GM23338 (cell line): ENCODE measurements at regions not wholly inside any gene's neighbourhood (a gene's known extent, or its start where the extent isn't known, plus 50 kb on each side); places are given as distances from the start of the nearest gene placed in this dataset.

Experiments used
- ATAC-seq: fragments of 200-7000 bp; cut with Tn5 transposase; 3 replicates; pipeline ENCODE4 v1.9.1; 2020
- DNase-seq: peaks from one replicate; pipeline ENCODE4 v3.0.0-alpha.2; 2015; ENCODE audit warnings: low spot score
- H2AFZ ChIP-seq: fragments of 200-600 bp; sonication (generic); 2 replicates; pipeline ENCODE4 v1.8.0; 2016; ENCODE audit warnings: antibody characterized with exemption, mild to moderate bottlenecking, moderate library complexity
- H3F3A ChIP-seq: fragments of 200-600 bp; sonication (generic); replicated peaks from 2 replicates; pipeline ENCODE4 v1.8.0; 2017; ENCODE audit warnings: antibody characterized with exemption, mixed run types, low read depth
- H3K27ac ChIP-seq: fragments of 200-600 bp; sonication (generic); 2 replicates; pipeline ENCODE4 v1.6.1; 2016; ENCODE audit warnings: low read depth
- H3K27me3 ChIP-seq: fragments of 200-600 bp; sonication (generic); 2 replicates; pipeline ENCODE4 v1.8.0; 2016; ENCODE audit warnings: mild to moderate bottlenecking, mixed run types, moderate library complexity; ENCODE audit not compliant: insufficient read depth
- H3K36me3 ChIP-seq: fragments of 200-600 bp; sonication (generic); 2 replicates; pipeline ENCODE4 v1.8.0; 2016; ENCODE audit warnings: mild to moderate bottlenecking; ENCODE audit not compliant: insufficient read depth
- H3K4me1 ChIP-seq: fragments of 200-600 bp; sonication (generic); 2 replicates; pipeline ENCODE4 v1.8.0; 2016; ENCODE audit warnings: mild to moderate bottlenecking, moderate library complexity; ENCODE audit not compliant: insufficient read depth
- H3K4me2 ChIP-seq: fragments of 200-600 bp; sonication (generic); 2 replicates; pipeline ENCODE4 v1.7.1; 2017; ENCODE audit warnings: mixed run types
- H3K4me3 ChIP-seq: fragments of 200-600 bp; sonication (generic); 2 replicates; pipeline ENCODE4 v1.6.1; 2016; ENCODE audit warnings: mixed run types
- H3K79me2 ChIP-seq: fragments of 200-600 bp; sonication (generic); replicated peaks from 2 replicates; pipeline ENCODE4 v1.8.0; 2017; ENCODE audit warnings: mild to moderate bottlenecking; ENCODE audit not compliant: insufficient read depth
- H3K9me2 ChIP-seq: fragments of 200-600 bp; sonication (generic); 2 replicates; pipeline ENCODE4 v1.8.0; 2017; ENCODE audit not compliant: insufficient read depth
- H4K20me1 ChIP-seq: fragments of 200-600 bp; sonication (generic); replicated peaks from 2 replicates; pipeline ENCODE4 v1.8.0; 2017; ENCODE audit warnings: mild to moderate bottlenecking; ENCODE audit not compliant: insufficient read depth
- H3K27ac Mint-ChIP-seq: 2 replicates; pipeline ENCODE4 v1.8.0; 2020; ENCODE audit warnings: inconsistent platforms, mild to moderate bottlenecking, moderate library complexity, mixed read lengths
- H3K27me3 Mint-ChIP-seq: 3 replicates; pipeline ENCODE4 v1.8.0; 2022; ENCODE audit warnings: low read depth, mild to moderate bottlenecking, moderate library complexity, mixed read lengths, inconsistent platforms; ENCODE audit not compliant: insufficient read depth, poor library complexity
- H3K36me3 Mint-ChIP-seq: 3 replicates; pipeline ENCODE4 v1.8.0; 2021; ENCODE audit warnings: low read depth, mild to moderate bottlenecking, inconsistent platforms, moderate library complexity, mixed read lengths
- H3K4me1 Mint-ChIP-seq: 3 replicates; pipeline ENCODE4 v1.8.0; 2020; ENCODE audit warnings: mild to moderate bottlenecking, inconsistent platforms, mixed read lengths
- H3K4me3 Mint-ChIP-seq: 3 replicates; pipeline ENCODE4 v1.8.0; 2021; ENCODE audit warnings: moderate library complexity, mild to moderate bottlenecking, inconsistent platforms, mixed read lengths
- H3K9me3 Mint-ChIP-seq: 3 replicates; pipeline ENCODE4 v1.8.0; 2020; ENCODE audit warnings: moderate library complexity, mild to moderate bottlenecking, inconsistent platforms, mixed read lengths
- CTCF ChIP-seq, 2 experiments: fragments of 200-600 bp in 1 of 2; sonication (generic) in 1 of 2; conservative IDR thresholded peaks; 2 replicates each; pipeline versions ENCODE4 v1.5.1 to v1.6.1; 2016 to 2017; ENCODE audit warnings: antibody characterized with exemption in 2 of 2, low read depth in 2 of 2, mild to moderate bottlenecking in 2 of 2, moderate library complexity in 1 of 2
- ETS1 ChIP-seq: IDR thresholded peaks from 2 replicates; pipeline ENCODE4 v1.6.1; 2016; ENCODE audit warnings: antibody characterized with exemption
- EZH2 ChIP-seq: fragments of 200-600 bp; sonication (generic); IDR thresholded peaks from one replicate; pipeline ENCODE4 v1.8.0; 2017; ENCODE audit warnings: antibody characterized with exemption, mild to moderate bottlenecking, low read depth; ENCODE audit not compliant: unreplicated experiment
- EZH2phosphoT487 ChIP-seq: fragments of 200-600 bp; sonication (generic); IDR thresholded peaks from one replicate; pipeline ENCODE4 v1.8.1; 2018; ENCODE audit warnings: antibody characterized with exemption; ENCODE audit not compliant: unreplicated experiment
- JUNB ChIP-seq: IDR thresholded peaks from one replicate; pipeline ENCODE4 v1.6.1; 2016; ENCODE audit warnings: antibody characterized with exemption; ENCODE audit not compliant: unreplicated experiment
- NANOG ChIP-seq: IDR thresholded peaks from 2 replicates; pipeline ENCODE4 v1.6.1; 2016; ENCODE audit warnings: antibody characterized with exemption, borderline replicate concordance
- POLR2AphosphoS5 ChIP-seq: IDR thresholded peaks from 2 replicates; pipeline ENCODE4 v1.6.1; 2016; ENCODE audit warnings: antibody characterized with exemption, low read depth
- REST ChIP-seq: IDR thresholded peaks from one replicate; pipeline ENCODE4 v1.6.1; 2018; ENCODE audit warnings: antibody characterized with exemption; ENCODE audit not compliant: unreplicated experiment
- ZNF331 ChIP-seq: fragments of 250-450 bp; sonication (Bioruptor Pico); IDR thresholded peaks from 2 replicates; pipeline ENCODE4 v1.5.0; 2020; ENCODE audit warnings: low read depth, mild to moderate bottlenecking, moderate library complexity
- ZNF462 ChIP-seq: fragments of 250-450 bp; sonication (Bioruptor Pico); IDR thresholded peaks from 2 replicates; pipeline ENCODE4 v1.5.0; 2020; ENCODE audit warnings: mild to moderate bottlenecking, moderate library complexity

GRCh38 chr12:131253376-131254026 is 299.8 kb downstream of the ADGRD1 start:
- H3K27me3 ChIP-seq, result no peaks in the 10 kb centered on the region
- H2AFZ ChIP-seq, result no peak overlapping the region
- H4K20me1 ChIP-seq, result no peaks in the 10 kb centered on the region
- no peak overlapping the region for H3K4me2 ChIP-seq
- no peaks in the 10 kb centered on the region for H3K36me3 ChIP-seq
- peaks cover 7% of the 10 kb centered on the region for H3K27me3 Mint-ChIP-seq
- no peaks in the 10 kb centered on the region for H3K9me2 ChIP-seq
- H3K9me3 Mint-ChIP-seq, result peaks cover 19% of the 10 kb centered on the region
- H3K27ac Mint-ChIP-seq, result no peak overlapping the region
- H3K4me3 ChIP-seq, result no peak overlapping the region
- H3K4me1 Mint-ChIP-seq, result no peaks in the 10 kb centered on the region
- no peaks in the 10 kb centered on the region for H3F3A ChIP-seq
- ATAC-seq (no peak), DNase-seq (no peak)
- no peaks in the 10 kb centered on the region for H3K4me1 ChIP-seq
- H3K27ac ChIP-seq, result no peak overlapping the region
- no peak for TF ChIP-seq EZH2
- TF ChIP-seq CTCF (conservative IDR thresholded peaks at IDR 0.05; ENCODE audit: low read depth in 2 of 2), result no peak
- no peak for TF ChIP-seq ZNF462 (CRISPR knock-in tag)
- TF ChIP-seq NANOG, result no peak
- no peak for TF ChIP-seq REST
- TF ChIP-seq JUNB, result no peak
- no peak for TF ChIP-seq POLR2AphosphoS5
- no peak for TF ChIP-seq EZH2phosphoT487
- TF ChIP-seq ZNF331 (CRISPR knock-in tag), result no peak
- no peak for TF ChIP-seq ETS1
- no peaks in the 10 kb centered on the region; the same call in 2 of the 3 replicates for H3K36me3 Mint-ChIP-seq
- no peaks in the 10 kb centered on the region for H3K79me2 ChIP-seq
- H3K4me3 Mint-ChIP-seq, result no peak overlapping the region
